Hepatocyte (in vitro differentiated cells): ENCODE measurements at regions not wholly inside any gene's neighbourhood (a gene's known extent, or its start where the extent isn't known, plus 50 kb on each side); places are given as distances from the start of the nearest gene placed in this dataset.

Experiments used
- CTCF ChIP-seq: fragments of 200-600 bp; sonication (generic); IDR thresholded peaks from 2 replicates; pipeline ENCODE4 v1.5.1; 2016; ENCODE audit warnings: antibody characterized with exemption, mild to moderate bottlenecking; ENCODE audit not compliant: poor library complexity
- EZH2 ChIP-seq: fragments of 200-600 bp; sonication (generic); IDR thresholded peaks from 2 replicates; pipeline ENCODE4 v1.6.1; 2016; ENCODE audit warnings: antibody characterized with exemption, mild to moderate bottlenecking, borderline replicate concordance
- EZH2phosphoT487 ChIP-seq: fragments of 200-600 bp; sonication (generic); IDR thresholded peaks from one replicate; pipeline ENCODE4 v1.6.1; 2018; ENCODE audit warnings: antibody characterized with exemption, mild to moderate bottlenecking, low read depth, moderate library complexity; ENCODE audit not compliant: unreplicated experiment, severe bottlenecking

GRCh38 chr10:123404357-123404756, 250.2 kb downstream of the BUB3 start:
- TF ChIP-seq CTCF: no peak
- TF ChIP-seq EZH2: no peak
- no peak for TF ChIP-seq EZH2phosphoT487
